OCI-LY1 (cell line): ENCODE measurements at regions not wholly inside any gene's neighbourhood (a gene's known extent, or its start where the extent isn't known, plus 50 kb on each side); places are given as distances from the start of the nearest gene placed in this dataset.

Experiments used
- CTCF ChIP-seq: fragments of 200-600 bp; sonication (generic), shearing (Covaris generic); IDR thresholded peaks from 2 replicates; pipeline ENCODE4 v1.5.1; 2017; ENCODE audit warnings: mild to moderate bottlenecking, antibody characterized with exemption, low read length, moderate library complexity, mixed read lengths
- EZH2 ChIP-seq: fragments of 200-600 bp; sonication (generic), shearing (Covaris generic); IDR thresholded peaks from 2 replicates; pipeline ENCODE4 v1.8.0; 2017; ENCODE audit warnings: borderline replicate concordance, mixed run types, mild to moderate bottlenecking, antibody characterized with exemption, low read length, moderate library complexity, mixed read lengths

DNA sequence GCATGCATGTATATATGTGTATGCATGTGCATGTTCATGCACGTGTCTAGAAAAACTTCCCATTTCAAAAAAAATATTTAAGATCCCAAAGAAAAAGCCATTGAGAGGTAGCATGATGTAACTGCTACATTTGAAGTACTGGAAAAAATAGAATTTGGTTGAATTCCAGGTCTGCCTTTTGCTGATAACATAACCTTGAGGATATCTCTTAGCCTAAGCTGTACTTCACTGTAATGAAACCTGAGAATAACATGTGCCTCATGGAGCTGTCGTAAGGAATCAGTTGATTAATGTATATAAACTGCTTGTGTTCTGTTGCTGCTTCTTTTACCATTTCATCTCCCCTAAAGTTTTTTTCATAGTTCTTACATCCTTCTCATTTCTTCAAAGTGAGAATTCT, 351.8 kb downstream of the GRIA2 start:
- no peak for TF ChIP-seq CTCF
- TF ChIP-seq EZH2: no peak
